WI38 (cell line): ENCODE measurements at regions not wholly inside any gene's neighbourhood (a gene's known extent, or its start where the extent isn't known, plus 50 kb on each side); places are given as distances from the start of the nearest gene placed in this dataset.

ENCODE experiments used
- H3K4me3 ChIP-seq: 2 replicates; pipeline ENCODE4 v1.5.1; 2011; ENCODE audit warnings: low read depth, mild to moderate bottlenecking, control low read depth, low read length
- CTCF ChIP-seq: IDR thresholded peaks from 2 replicates; pipeline ENCODE4 v1.5.1; 2012; ENCODE audit warnings: low read depth, mild to moderate bottlenecking, control low read depth, low read length

- no peak overlapping the region for H3K4me3 ChIP-seq
- TF ChIP-seq CTCF, result no peak
Measured at GRCh38 chrX:86887341-86887740, 630.3 kb upstream of the KLHL4 start.

GRCh38 chrX:86910027-86910426 lies 607.6 kb upstream of the KLHL4 start:
- TF ChIP-seq CTCF, result no peak
- no peak overlapping the region for H3K4me3 ChIP-seq

GRCh38 chrX:86910602-86911311 lies 606.8 kb upstream of the KLHL4 start:
- no peak overlapping the region for H3K4me3 ChIP-seq
- TF ChIP-seq CTCF, result no peak

DNA sequence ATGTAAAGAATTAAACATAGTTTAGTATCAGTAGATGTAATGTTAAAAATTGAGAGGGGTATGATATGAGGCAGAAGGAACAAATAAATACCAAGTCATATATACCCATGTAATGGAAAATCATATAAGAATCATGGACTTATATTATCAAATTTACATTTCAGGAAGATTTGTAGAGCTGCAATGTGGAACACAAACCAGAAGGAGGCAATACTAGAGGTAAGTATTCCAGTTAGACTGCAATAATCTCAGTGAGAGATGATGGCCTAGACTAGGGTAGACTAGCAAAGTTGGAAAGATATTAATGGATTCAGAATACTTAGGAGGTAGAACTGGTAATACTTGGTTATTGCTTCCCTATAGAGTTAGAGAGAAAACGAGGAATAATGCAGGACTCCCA lies 603.0 kb upstream of the KLHL4 start:
- TF ChIP-seq CTCF, result no peak
- H3K4me3 ChIP-seq, result no peak overlapping the region

DNA sequence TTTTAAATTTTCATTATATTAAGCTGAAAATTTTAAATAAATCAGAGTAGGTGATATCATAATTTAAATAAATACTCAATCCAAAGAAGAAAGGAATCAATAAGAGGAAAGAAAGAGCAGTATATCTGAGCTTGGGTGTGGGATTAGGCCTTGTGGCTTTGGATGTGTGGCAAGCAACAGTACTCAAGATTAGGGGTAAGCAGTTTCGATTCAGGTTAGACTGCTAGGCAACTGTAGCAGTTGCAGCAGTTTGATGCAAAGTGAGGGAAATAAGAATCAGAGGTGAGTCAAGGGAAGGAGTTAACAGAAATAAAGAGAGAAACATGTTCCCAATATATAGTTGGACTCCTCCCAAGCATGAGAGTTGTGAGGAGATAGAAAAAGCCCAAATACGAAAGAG lies 599.6 kb upstream of the KLHL4 start:
- no peak for TF ChIP-seq CTCF
- no peak overlapping the region for H3K4me3 ChIP-seq

GRCh38 chrX:86930419-86930818 lies 587.2 kb upstream of the KLHL4 start:
- H3K4me3 ChIP-seq, result no peak overlapping the region

DNA sequence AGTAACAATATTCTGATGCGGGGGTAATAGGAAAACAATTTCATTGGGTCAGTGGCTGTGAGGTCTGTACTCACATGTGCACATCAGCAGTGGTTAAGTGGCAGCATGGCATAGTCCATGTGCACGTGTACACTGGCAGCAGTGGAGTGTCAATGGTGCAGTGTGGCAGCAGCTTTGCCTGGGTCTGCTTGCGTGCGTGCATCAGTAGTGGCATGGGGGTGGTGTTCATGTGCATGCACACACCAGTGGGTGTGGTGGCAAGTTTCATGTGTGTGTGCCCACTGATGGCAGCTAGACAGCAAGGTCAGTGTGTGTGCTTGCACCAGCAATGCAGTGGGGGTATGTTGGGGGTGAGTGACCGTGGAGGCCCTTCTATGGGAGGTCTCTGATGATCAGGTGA lies 581.6 kb upstream of the KLHL4 start:
- no peak overlapping the region for H3K4me3 ChIP-seq
- no peak for TF ChIP-seq CTCF

More at GRCh38 chrX:86930419-86930818, 587.2 kb upstream of the KLHL4 start:
- TF ChIP-seq CTCF, result no peak
